Neural cell (in vitro differentiated cells): ENCODE measurements at regions not wholly inside any gene's neighbourhood (a gene's known extent, or its start where the extent isn't known, plus 50 kb on each side); places are given as distances from the start of the nearest gene placed in this dataset.

Experiments
- H2AFZ ChIP-seq: fragments of 200-600, 300-800 bp; sonication (generic), shearing (Covaris generic); 2 replicates; pipeline ENCODE4 v1.6.0; 2014; ENCODE audit warnings: low read depth, mild to moderate bottlenecking, antibody characterized with exemption, low read length, moderate library complexity
- H3F3A ChIP-seq: fragments of 200-600 bp; shearing (Covaris generic); 2 replicates; pipeline ENCODE4 v1.6.1; 2016; ENCODE audit warnings: mild to moderate bottlenecking, moderate library complexity, mixed read lengths, antibody characterized with exemption, low read length; ENCODE audit not compliant: insufficient read depth, poor library complexity, severe bottlenecking
- H3K27ac ChIP-seq: fragments of 200-600, 300-800 bp; sonication (generic), shearing (Covaris generic); 2 replicates; pipeline ENCODE4 v1.5.1; 2014; ENCODE audit warnings: mild to moderate bottlenecking, low read length, moderate library complexity
- H3K27me3 ChIP-seq: fragments of 300-800, 200-600 bp; sonication (generic), shearing (Covaris generic); 2 replicates; pipeline ENCODE4 v1.6.0; 2014; ENCODE audit warnings: mild to moderate bottlenecking, low read depth, low read length, moderate library complexity; ENCODE audit not compliant: insufficient read depth
- H3K36me3 ChIP-seq: fragments of 300-800, 200-600 bp; sonication (generic), shearing (Covaris generic); 2 replicates; pipeline ENCODE4 v1.5.1; 2014; ENCODE audit warnings: mild to moderate bottlenecking, antibody characterized with exemption, low read length, moderate library complexity; ENCODE audit not compliant: insufficient read depth
- H3K4me2 ChIP-seq: fragments of 300-800, 200-600 bp; sonication (generic), shearing (Covaris generic); 2 replicates; pipeline ENCODE4 v1.6.0; 2014; ENCODE audit warnings: mild to moderate bottlenecking, low read length
- H3K4me3 ChIP-seq: fragments of 300-800, 200-600 bp; sonication (generic), shearing (Covaris generic); 2 replicates; pipeline ENCODE4 v1.5.1; 2014; ENCODE audit warnings: mild to moderate bottlenecking, low read length, moderate library complexity
- H3K79me2 ChIP-seq: fragments of 200-600 bp; shearing (Covaris generic); replicated peaks from 2 replicates; pipeline ENCODE4 v1.6.0; 2014; ENCODE audit warnings: mild to moderate bottlenecking, low read length, moderate library complexity; ENCODE audit not compliant: insufficient read depth
- H3K9ac ChIP-seq: fragments of 300-800, 200-600 bp; sonication (generic), shearing (Covaris generic); 2 replicates; pipeline ENCODE4 v1.6.1; 2016; ENCODE audit warnings: mild to moderate bottlenecking, low read length, mixed read lengths
- H3K9me2 ChIP-seq: fragments of 200-600 bp; shearing (Covaris generic); 2 replicates; pipeline ENCODE4 v1.6.1; 2016; ENCODE audit warnings: mild to moderate bottlenecking, low read length, mixed read lengths; ENCODE audit not compliant: insufficient read depth
- H3K9me3 ChIP-seq: fragments of 200-600, 300-800 bp; sonication (generic), shearing (Covaris generic); 2 replicates; pipeline ENCODE4 v1.6.1; 2016; ENCODE audit warnings: mild to moderate bottlenecking, mixed run types, low read length, moderate library complexity, mixed read lengths
- H4K20me1 ChIP-seq: fragments of 200-600 bp; shearing (Covaris generic); 2 replicates; pipeline ENCODE4 v1.6.1; 2016; ENCODE audit warnings: mild to moderate bottlenecking, mixed run types; ENCODE audit not compliant: insufficient read depth
- CTCF ChIP-seq: fragments of 450-650 bp; IDR thresholded peaks from 2 replicates; pipeline ENCODE4 v1.5.1; 2014; ENCODE audit warnings: antibody characterized with exemption, mild to moderate bottlenecking, moderate library complexity; ENCODE audit not compliant: poor library complexity, severe bottlenecking
- EP300 ChIP-seq: fragments of 450-650 bp; conservative IDR thresholded peaks from 2 replicates; pipeline ENCODE4 v1.6.1; 2014; ENCODE audit warnings: antibody characterized with exemption, mild to moderate bottlenecking, moderate library complexity; ENCODE audit not compliant: poor library complexity, severe bottlenecking
- EZH2 ChIP-seq: fragments of 200-600, 300-800 bp; shearing (Covaris generic), sonication (generic); IDR thresholded peaks from 2 replicates; pipeline ENCODE4 v1.6.1; 2014; ENCODE audit warnings: antibody characterized with exemption, low read length, borderline replicate concordance, mild to moderate bottlenecking; ENCODE audit not compliant: insufficient read depth, poor library complexity, severe bottlenecking
- MXI1 ChIP-seq: fragments of 450-650 bp; conservative IDR thresholded peaks from 2 replicates; pipeline ENCODE4 v1.6.1; 2014; ENCODE audit warnings: antibody characterized with exemption, mild to moderate bottlenecking; ENCODE audit not compliant: poor library complexity, severe bottlenecking
- POLR2AphosphoS5 ChIP-seq: IDR thresholded peaks from 2 replicates; pipeline ENCODE4 v1.6.1; 2012
- RAD21 ChIP-seq: fragments of 450-650 bp; conservative IDR thresholded peaks from 2 replicates; pipeline ENCODE4 v1.6.1; 2014; ENCODE audit warnings: antibody characterized with exemption, mild to moderate bottlenecking, moderate library complexity
- REST ChIP-seq: IDR thresholded peaks from 2 replicates; pipeline ENCODE4 v1.6.1; 2012; ENCODE audit warnings: borderline replicate concordance
- SMC3 ChIP-seq: fragments of 450-650 bp; conservative IDR thresholded peaks from 2 replicates; pipeline ENCODE4 v1.6.1; 2014; ENCODE audit warnings: antibody characterized with exemption, mild to moderate bottlenecking, moderate library complexity; ENCODE audit not compliant: poor library complexity
- TAF1 ChIP-seq: IDR thresholded peaks from 2 replicates; pipeline ENCODE4 v1.6.1; 2012; ENCODE audit warnings: low read depth
- small RNA-seq, 3 experiments: library from RNA; depleted of rRNA; stranded (forward); fragments of <200 nt; gene quantifications; one replicate each; pipeline ENCODE3, GENCODE V24; 2012

GRCh38 chr3:175861916-175862315, 1002.8 kb downstream of the NAALADL2 start:
- no peaks in the 10 kb centered on the region for H3K9me3 ChIP-seq
- H3K9ac ChIP-seq: no peak overlapping the region
- no peak overlapping the region for H2AFZ ChIP-seq
- H3K27me3 ChIP-seq: no peaks in the 10 kb centered on the region
- no peaks in the 10 kb centered on the region for H3F3A ChIP-seq
- TF ChIP-seq MXI1 (no peak), RAD21 (no peak), EZH2 (no peak), EP300 (no peak), REST (no peak), SMC3 (no peak), POLR2AphosphoS5 (no peak), TAF1 (no peak), CTCF (no peak)
- no peak overlapping the region for H3K27ac ChIP-seq
- H3K9me2 ChIP-seq: no peaks in the 10 kb centered on the region
- no peaks in the 10 kb centered on the region for H3K36me3 ChIP-seq
- no peaks in the 10 kb centered on the region for H3K79me2 ChIP-seq
- H3K4me2 ChIP-seq: no peak overlapping the region
- H3K4me3 ChIP-seq: no peak overlapping the region
- H4K20me1 ChIP-seq: no peaks in the 10 kb centered on the region

Small RNAs in the stretch of these regions (small RNA-seq; reads per million reads assigned to genes)
- 0 reads per million in 3 experiments for gene AC104640.2
- gene RNA5SP147: 0 reads per million in 3 experiments
